Pancreas (tissue), 10 donors: ENCODE measurements at regions not wholly inside any gene's neighbourhood (a gene's known extent, or its start where the extent isn't known, plus 50 kb on each side); places are given as distances from the start of the nearest gene placed in this dataset.
"Not testable (repeated sequence)": the region's sequence is repeated elsewhere in the genome, so short reads cannot be mapped to it uniquely, and the experiment has no call there.

Experiments used
- ATAC-seq, 4 donors: fragments of 200-7000 bp; cut with Tn5 transposase; one replicate each; pipeline versions ENCODE4 v1.8.0 to v1.9.1; 2020; ENCODE audit warnings: mild to moderate bottlenecking in 4 of 4, moderate library complexity in 4 of 4
- DNase-seq, 6 donors: peaks; one replicate each; pipeline ENCODE4 v3.0.0-alpha.2; 2020
- FAIRE-seq: peaks from 2 replicates; lab custom pipeline; 2012; peaks lifted over from hg19 to GRCh38; lab: Jason Lieb, UNC
- H3K27ac ChIP-seq, 4 donors: fragments of 200-600 bp; sonication (generic); 1 replicate in 3 of 4; 2 replicates in 1 of 4; pipeline versions ENCODE4 v1.5.0 to v1.8.0; 2020
- H3K27me3 ChIP-seq, 4 donors: fragments of 200-600 bp; one replicate each; pipeline ENCODE4 v1.8.0; 2021
- H3K36me3 ChIP-seq, 3 donors: fragments of 200-600 bp; sonication (generic) in 1 of 3; one replicate each; pipeline versions ENCODE4 v1.5.0 to v1.8.0; 2020 to 2021
- H3K4me1 ChIP-seq, 3 donors: fragments of 200-600 bp; one replicate each; pipeline ENCODE4 v1.8.0; 2021
- H3K4me3 ChIP-seq, 4 donors: fragments of 200-600 bp; sonication (generic) in 2 of 4; one replicate each; pipeline versions ENCODE4 v1.5.0 to v1.8.0; 2020 to 2021
- H3K9me3 ChIP-seq, 4 donors: fragments of 200-600 bp; one replicate each; pipeline ENCODE4 v1.8.0; 2021
- CTCF ChIP-seq, 4 donors: fragments of 200-600 bp; sonication (generic) in 3 of 4; IDR thresholded peaks; one replicate each; pipeline versions ENCODE4 v1.5.0 to v1.8.0; 2021; ENCODE audit warnings: antibody characterized with exemption in 4 of 4
- WGBS, 2 donors: extraction: QIAGEN DNeasy Blood & Tissue Kit; methylation state at CpG; one replicate each; pipeline ENCODE4 v1.1.7; 2013; 5-methylcytosine and 5-hydroxymethylcytosine counted together
- intact Hi-C, 3 donors: fragments of 100-400 bp; cut with DNase I; formaldehyde crosslinking; loops; one replicate each; pipeline versions ENCODE4 v1.11.1 to v1.14.2; 2022
- donor health status: healthy with polysubstance abuse.
- donor health status: DM: no; HTN: no; CAD: no; lungs with moderate emphysema.
- donor health status: DM: no; HTN: no; CAD: no.
- donor health status: control.
- donor health status: control.
- donor health status: Bipolar disorder and iron deficiency.
- donor health status: DM: yes; HTN: yes; CAD: no.
- donor health status: DM: no; HTN: no; CAD: no.
- donor health status: DM: no; HTN: no; CAD: no.
- donor health status: DM: yes; HTN: yes; CAD: no.

- DNase-seq = no peak
- intact Hi-C loops = no loop called here
- Histone ChIP-seq H3K9me3 (no peaks in the 10 kb centered on the region), H3K4me3 (peak overlapping the region in 1 of 4 donors; percentile 40), H3K4me1 (peaks cover 0 to 3% (median 0%) of the 10 kb centered on the region in 3 donors), H3K36me3 (no peaks in the 10 kb centered on the region), H3K27ac (peak overlapping the region in 2 of 4 donors; percentile 49 to 51), H3K27me3 (no peaks in the 10 kb centered on the region)
- no peak for FAIRE-seq
- no peak for TF ChIP-seq CTCF (IDR thresholded peaks at IDR 0.05)
- no peak for ATAC-seq
- WGBS, 2 donors = 85 to 86% methylated on average over 4 of the region's 4 CpGs
Measured at GRCh38 chr18:10131081-10131459, 217.3 kb downstream of the VAPA start.

- ATAC-seq (peak; percentile 86 to 94 (median 92)), FAIRE-seq (no peak), DNase-seq (peak in 4 of 6 donors; percentile 44 to 76 (median 62))
- WGBS, 2 donors = 7 to 11% methylated on average over 42 to 48 of the region's 48 CpGs
- Histone ChIP-seq H3K4me3 (peak overlapping the region; percentile 1 to 45 (median 32)), H3K27ac (peak overlapping the region; percentile 15 to 51 (median 44)), H3K36me3 (no peaks in the 10 kb centered on the region), H3K4me1 (peaks cover 0 to 3% (median 0%) of the 10 kb centered on the region in 3 donors), H3K27me3 (no peaks in the 10 kb centered on the region), H3K9me3 (no peaks in the 10 kb centered on the region)
- TF ChIP-seq CTCF (IDR thresholded peaks at IDR 0.05) = no peak
- intact Hi-C loops = no loop called here
Measured at GRCh38 chr18:10131460-10132395, 217.9 kb downstream of the VAPA start.

- WGBS, 2 donors = 93 to 98% methylated on average over 2 of the region's 2 CpGs
- Histone ChIP-seq H3K36me3 (no peaks in the 10 kb centered on the region), H3K9me3 (no peaks in the 10 kb centered on the region), H3K27ac (no peak overlapping the region), H3K4me1 (peaks cover 0 to 3% (median 0%) of the 10 kb centered on the region in 3 donors), H3K27me3 (no peaks in the 10 kb centered on the region), H3K4me3 (no peak overlapping the region)
- DNase-seq (no peak), FAIRE-seq (no peak), ATAC-seq (no peak)
- intact Hi-C loops = no loop called here
- TF ChIP-seq CTCF (IDR thresholded peaks at IDR 0.05) = no peak
Measured at GRCh38 chr18:10133516-10133915, 219.7 kb downstream of the VAPA start.

GRCh38 chr18:10134204-10134603, 220.4 kb downstream of the VAPA start:
- TF ChIP-seq CTCF (IDR thresholded peaks at IDR 0.05) = no peak
- Histone ChIP-seq H3K4me3 (no peak overlapping the region), H3K36me3 (no peaks in the 10 kb centered on the region), H3K4me1 (peaks cover 0 to 3% (median 0%) of the 10 kb centered on the region in 3 donors), H3K27me3 (no peaks in the 10 kb centered on the region), H3K27ac (no peak overlapping the region), H3K9me3 (no peaks in the 10 kb centered on the region)
- intact Hi-C loops = no loop called here
- ATAC-seq (no peak), DNase-seq (no peak), FAIRE-seq (no peak)
- WGBS, 2 donors = 93 to 95% methylated on average over 14 of the region's 14 CpGs

GRCh38 chr18:10134749-10135148, 220.9 kb downstream of the VAPA start:
- H3K36me3 ChIP-seq, DNase-seq, ATAC-seq, H3K27ac ChIP-seq, FAIRE-seq, H3K4me3 ChIP-seq, H3K9me3 ChIP-seq, H3K4me1 ChIP-seq, intact Hi-C loops, H3K27me3 ChIP-seq: not testable (repeated sequence)
- 91 to 93% methylated on average over 2 to 3 of the region's 3 CpGs for WGBS, 2 donors
